Panc1 (cell line): ENCODE measurements at regions not wholly inside any gene's neighbourhood (a gene's known extent, or its start where the extent isn't known, plus 50 kb on each side); places are given as distances from the start of the nearest gene placed in this dataset.
"Not testable (repeated sequence)": the region's sequence is repeated elsewhere in the genome, so short reads cannot be mapped to it uniquely, and the experiment has no call there.

ENCODE experiments used
- ATAC-seq: fragments of 200-7000 bp; cut with Tn5 transposase; 2 replicates; pipeline ENCODE4 v1.9.1; 2020; ENCODE audit warnings: mild to moderate bottlenecking, moderate library complexity
- BruUV-seq: library from RNA; stranded (reverse); fragments of 400-500 nt; replicated peaks from 2 replicates; lab custom pipeline; 2021; lab: Mats Ljungman, UMichigan
- CTCF ChIA-PET: fragments of 300-600 bp; sonication (Branson Sonifier 250); formaldehyde crosslinking; loops from one replicate; lab custom pipeline; 2022; ENCODE audit warnings: antibody characterized with exemption; lab: Charles Lee
- POLR2A ChIA-PET: fragments of 300-600 bp; sonication (Branson Sonifier 250); formaldehyde crosslinking; loops from one replicate; lab custom pipeline; 2022; ENCODE audit warnings: antibody characterized with exemption; lab: Charles Lee
- DNase-seq: peaks from one replicate; pipeline ENCODE4 v3.0.0-alpha.2; 2010; ENCODE audit warnings: low read depth, low spot score
- H3K27ac ChIP-seq: 2 replicates; pipeline ENCODE4 v1.5.1; 2011; ENCODE audit warnings: mild to moderate bottlenecking, low read length, inconsistent platforms
- H3K27me3 ChIP-seq: fragments of 200-500 bp; sonication (Bioruptor generic); 2 replicates; pipeline ENCODE4 v1.6.0; 2014; ENCODE audit warnings: low read length, inconsistent platforms; ENCODE audit not compliant: control insufficient read depth, insufficient read depth
- H3K36me3 ChIP-seq: fragments of 200-500 bp; sonication (Bioruptor generic); 2 replicates; pipeline ENCODE4 v1.5.1; 2014; ENCODE audit warnings: inconsistent platforms, mild to moderate bottlenecking, low read length, moderate library complexity; ENCODE audit not compliant: control insufficient read depth, insufficient read depth
- H3K4me1 ChIP-seq: 2 replicates; pipeline ENCODE4 v1.5.1; 2011; ENCODE audit warnings: inconsistent platforms, mild to moderate bottlenecking, low read length, moderate library complexity; ENCODE audit not compliant: control insufficient read depth, insufficient read depth
- H3K4me3 ChIP-seq, 2 experiments: 2 replicates each; pipeline ENCODE4 v1.5.1; 2011 to 2012; ENCODE audit warnings: low read depth in 2 of 2, low read length in 2 of 2, mild to moderate bottlenecking in 2 of 2, inconsistent platforms in 1 of 2, moderate library complexity in 1 of 2
- H3K9me3 ChIP-seq: fragments of 200-500 bp; sonication (Bioruptor generic); 2 replicates; pipeline ENCODE4 v1.5.1; 2014; ENCODE audit warnings: low read depth, mild to moderate bottlenecking, inconsistent platforms, low read length, moderate library complexity; ENCODE audit not compliant: control insufficient read depth, insufficient read depth
- CTCF ChIP-seq: fragments of 450-650 bp; IDR thresholded peaks from 2 replicates; pipeline ENCODE4 v1.5.1; 2017; ENCODE audit warnings: mild to moderate bottlenecking
- POLR2AphosphoS5 ChIP-seq: IDR thresholded peaks from 2 replicates; pipeline ENCODE4 v1.6.1; 2012; ENCODE audit warnings: mild to moderate bottlenecking, low read depth, low read length, moderate library complexity
- REST ChIP-seq, 2 experiments: IDR thresholded peaks; 2 replicates each; pipeline ENCODE4 v1.6.1; 2011 to 2012; ENCODE audit warnings: low read depth in 2 of 2, control low read depth in 1 of 2, low read length in 1 of 2, mild to moderate bottlenecking in 1 of 2, moderate library complexity in 1 of 2; ENCODE audit not compliant: insufficient read depth in 1 of 2
- SIN3A ChIP-seq: IDR thresholded peaks from 2 replicates; pipeline ENCODE4 v1.6.1; 2012; ENCODE audit warnings: low read depth, mild to moderate bottlenecking, low read length, moderate library complexity, borderline replicate concordance; ENCODE audit not compliant: insufficient read depth
- TCF7L2 ChIP-seq: IDR thresholded peaks from 2 replicates; pipeline ENCODE4 v1.6.1; 2011; ENCODE audit warnings: mild to moderate bottlenecking, low read depth, low read length, inconsistent platforms
- in situ Hi-C: cut with HindIII; loops from 2 replicates; pipeline ENCODE4 v1.10.0; 2016; ENCODE audit warnings: low sequenced_read_pairs, low pct_unique_long_range_greater_than_20kb
- intact Hi-C: fragments of 100-400 bp; cut with micrococcal nuclease; formaldehyde crosslinking; loops from one replicate; pipeline ENCODE4 v1.10.0; 2022; ENCODE audit not compliant: unreplicated experiment

- DNase-seq (no peak), ATAC-seq (no peak)
- no peaks in the 10 kb centered on the region for H3K36me3 ChIP-seq
- in situ Hi-C loops (no loop called here), intact Hi-C loops (no loop called here)
- no peak overlapping the region for H3K27ac ChIP-seq
- no peaks in the 10 kb centered on the region for H3K4me1 ChIP-seq
- BruUV-seq, result no TSS peak
- H3K9me3 ChIP-seq, result no peaks in the 10 kb centered on the region
- ChIA-PET CTCF (no interaction called here), POLR2A (interaction anchor here (0.6 kb wide), 1 partner anchor 14 kb away, joined by 3 read pairs; no protein-coding TSS in a partner anchor)
- H3K27me3 ChIP-seq, result no peaks in the 10 kb centered on the region
- TF ChIP-seq CTCF (no peak), POLR2AphosphoS5 (no peak), TCF7L2 (no peak), REST (IDR thresholded peaks at IDR 0.05; ENCODE audit: insufficient read depth in 1 of 2, low read depth in 2 of 2, low read length in 1 of 2) (no peak), SIN3A (no peak)
- H3K4me3 ChIP-seq, result no peak overlapping the region
These were observed 116.3 kb downstream of the ZNF429 start for GRCh38 chr19:21621671-21622070.

GRCh38 chr19:21617740-21618339 is 112.4 kb downstream of the ZNF429 start:
- H3K27ac ChIP-seq, result no peak overlapping the region
- ChIA-PET CTCF (no interaction called here), POLR2A (no interaction called here)
- no peaks in the 10 kb centered on the region for H3K4me1 ChIP-seq
- no peak for ATAC-seq
- H3K27me3 ChIP-seq, result no peaks in the 10 kb centered on the region
- H3K4me3 ChIP-seq, result no peak overlapping the region
- no peaks in the 10 kb centered on the region for H3K36me3 ChIP-seq
- intact Hi-C loops (no loop called here), in situ Hi-C loops (no loop called here)
- TF ChIP-seq POLR2AphosphoS5, result no peak
- TF ChIP-seq CTCF, result no peak
- TF ChIP-seq TCF7L2, result no peak
- no peak for TF ChIP-seq SIN3A
- TF ChIP-seq REST (IDR thresholded peaks at IDR 0.05; ENCODE audit: insufficient read depth in 1 of 2, low read depth in 2 of 2, low read length in 1 of 2), result no peak
- no peak for DNase-seq
- no peaks in the 10 kb centered on the region for H3K9me3 ChIP-seq
- no TSS peak for BruUV-seq

- H3K9me3 ChIP-seq, H3K27ac ChIP-seq, POLR2A ChIA-PET, intact Hi-C loops, in situ Hi-C loops, H3K4me1 ChIP-seq, BruUV-seq, H3K27me3 ChIP-seq, ATAC-seq, DNase-seq, H3K36me3 ChIP-seq, CTCF ChIA-PET, H3K4me3 ChIP-seq: not testable (repeated sequence)
These were observed 109.4 kb downstream of the ZNF429 start for GRCh38 chr19:21614776-21615175.
